PC-9 (cell line): ENCODE measurements at regions not wholly inside any gene's neighbourhood (a gene's known extent, or its start where the extent isn't known, plus 50 kb on each side); places are given as distances from the start of the nearest gene placed in this dataset.

Source experiments
- EZH2 ChIP-seq: fragments of 200-600 bp; sonication (generic); IDR thresholded peaks from 2 replicates; pipeline ENCODE4 v1.8.0; 2017; ENCODE audit warnings: antibody characterized with exemption, low read depth
- TF ChIP-seq, protein P1 (sequence below): fragments of 200-600 bp; sonication (generic); conservative IDR thresholded peaks from 2 replicates; pipeline ENCODE4 v1.6.1; 2017; ENCODE audit warnings: mixed run types, antibody characterized with exemption, mild to moderate bottlenecking, moderate library complexity

DNA sequence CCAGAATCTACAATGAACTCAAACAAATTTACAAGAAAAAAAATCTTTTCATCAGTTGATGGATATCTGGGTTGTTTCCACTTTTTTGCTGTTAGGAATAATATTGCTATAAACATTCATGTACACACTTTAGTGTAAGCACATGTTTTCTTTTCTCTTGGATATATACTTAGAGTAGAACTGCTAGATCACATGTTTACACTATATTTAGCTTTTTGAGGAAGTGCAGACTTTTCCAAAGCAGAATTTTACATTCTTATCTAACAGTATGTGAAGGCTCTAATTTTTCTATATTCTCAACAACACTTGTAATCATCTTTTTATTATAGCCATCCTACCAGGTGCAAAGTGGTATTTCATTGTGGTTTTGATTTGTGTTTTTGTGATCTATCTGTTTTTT lies 103.6 kb upstream of the RMP24 start:
- TF ChIP-seq, protein P1, sequence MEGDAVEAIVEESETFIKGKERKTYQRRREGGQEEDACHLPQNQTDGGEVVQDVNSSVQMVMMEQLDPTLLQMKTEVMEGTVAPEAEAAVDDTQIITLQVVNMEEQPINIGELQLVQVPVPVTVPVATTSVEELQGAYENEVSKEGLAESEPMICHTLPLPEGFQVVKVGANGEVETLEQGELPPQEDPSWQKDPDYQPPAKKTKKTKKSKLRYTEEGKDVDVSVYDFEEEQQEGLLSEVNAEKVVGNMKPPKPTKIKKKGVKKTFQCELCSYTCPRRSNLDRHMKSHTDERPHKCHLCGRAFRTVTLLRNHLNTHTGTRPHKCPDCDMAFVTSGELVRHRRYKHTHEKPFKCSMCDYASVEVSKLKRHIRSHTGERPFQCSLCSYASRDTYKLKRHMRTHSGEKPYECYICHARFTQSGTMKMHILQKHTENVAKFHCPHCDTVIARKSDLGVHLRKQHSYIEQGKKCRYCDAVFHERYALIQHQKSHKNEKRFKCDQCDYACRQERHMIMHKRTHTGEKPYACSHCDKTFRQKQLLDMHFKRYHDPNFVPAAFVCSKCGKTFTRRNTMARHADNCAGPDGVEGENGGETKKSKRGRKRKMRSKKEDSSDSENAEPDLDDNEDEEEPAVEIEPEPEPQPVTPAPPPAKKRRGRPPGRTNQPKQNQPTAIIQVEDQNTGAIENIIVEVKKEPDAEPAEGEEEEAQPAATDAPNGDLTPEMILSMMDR = no peak
- TF ChIP-seq EZH2 = no peak
